WTC11 (cell line): ENCODE measurements at regions not wholly inside any gene's neighbourhood (a gene's known extent, or its start where the extent isn't known, plus 50 kb on each side); places are given as distances from the start of the nearest gene placed in this dataset.

Source experiments
- CREB1 ChIP-seq: sonication (generic); formaldehyde crosslinking; IDR thresholded peaks from 2 replicates; pipeline ENCODE4 v1.8.0; 2023; ENCODE audit warnings: mild to moderate bottlenecking, missing genetic modification reagents
- NFYB ChIP-seq: sonication (generic); formaldehyde crosslinking; conservative IDR thresholded peaks from 2 replicates; pipeline ENCODE4 v1.8.0; 2022; ENCODE audit warnings: low read depth, missing genetic modification reagents
- PRRX2 ChIP-seq: fragments of 250-450 bp; sonication (Bioruptor Pico); IDR thresholded peaks from 2 replicates; pipeline ENCODE4 v1.8.0; 2021; ENCODE audit warnings: mild to moderate bottlenecking
- ZNF263 ChIP-seq: sonication (generic); formaldehyde crosslinking; IDR thresholded peaks from 2 replicates; pipeline ENCODE4 v1.8.1; 2022; ENCODE audit warnings: low read depth, mild to moderate bottlenecking, moderate library complexity, missing genetic modification reagents
- TF ChIP-seq, protein P1 (sequence below): sonication (generic); formaldehyde crosslinking; conservative IDR thresholded peaks from 2 replicates; pipeline ENCODE4 v1.8.1; 2022; ENCODE audit warnings: mild to moderate bottlenecking, missing genetic modification reagents
- TF ChIP-seq, protein P2 (sequence below): fragments of 200-600 bp; IDR thresholded peaks from 2 replicates; pipeline ENCODE4 v1.8.0; 2022; ENCODE audit warnings: antibody characterized with exemption
- TF ChIP-seq, protein P3 (sequence below): sonication (generic); formaldehyde crosslinking; IDR thresholded peaks from 2 replicates; pipeline ENCODE4 v1.8.1; 2022; ENCODE audit warnings: missing genetic modification reagents, borderline replicate concordance

DNA sequence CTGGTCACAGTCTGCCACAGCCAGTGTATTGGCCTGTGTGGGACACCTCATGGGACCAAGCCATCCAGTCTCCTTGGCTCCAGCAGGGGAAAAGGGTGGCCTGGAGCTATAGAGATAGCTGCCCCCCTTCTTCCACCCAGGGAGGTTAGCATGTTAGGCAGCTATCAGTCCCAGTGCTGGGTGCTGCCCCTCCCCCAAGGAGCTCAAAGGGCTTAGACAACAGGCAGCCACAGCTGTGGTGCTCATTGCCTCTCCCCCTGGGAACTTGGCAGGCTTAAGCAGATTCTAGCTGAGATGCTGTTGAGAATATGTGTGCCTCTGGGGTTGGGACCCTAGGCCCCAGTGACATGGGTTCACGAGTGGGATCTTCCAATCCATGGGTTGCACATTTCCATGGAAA is 226.0 kb upstream of the PTGER4 start:
- TF ChIP-seq CREB1 (CRISPR knock-in tag) (no peak), PRRX2 (no peak), NFYB (CRISPR knock-in tag) (no peak), ZNF263 (CRISPR knock-in tag) (no peak)
- TF ChIP-seq, protein P1, sequence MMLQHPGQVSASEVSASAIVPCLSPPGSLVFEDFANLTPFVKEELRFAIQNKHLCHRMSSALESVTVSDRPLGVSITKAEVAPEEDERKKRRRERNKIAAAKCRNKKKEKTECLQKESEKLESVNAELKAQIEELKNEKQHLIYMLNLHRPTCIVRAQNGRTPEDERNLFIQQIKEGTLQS (CRISPR knock-in tag) = no peak
- TF ChIP-seq, protein P2, sequence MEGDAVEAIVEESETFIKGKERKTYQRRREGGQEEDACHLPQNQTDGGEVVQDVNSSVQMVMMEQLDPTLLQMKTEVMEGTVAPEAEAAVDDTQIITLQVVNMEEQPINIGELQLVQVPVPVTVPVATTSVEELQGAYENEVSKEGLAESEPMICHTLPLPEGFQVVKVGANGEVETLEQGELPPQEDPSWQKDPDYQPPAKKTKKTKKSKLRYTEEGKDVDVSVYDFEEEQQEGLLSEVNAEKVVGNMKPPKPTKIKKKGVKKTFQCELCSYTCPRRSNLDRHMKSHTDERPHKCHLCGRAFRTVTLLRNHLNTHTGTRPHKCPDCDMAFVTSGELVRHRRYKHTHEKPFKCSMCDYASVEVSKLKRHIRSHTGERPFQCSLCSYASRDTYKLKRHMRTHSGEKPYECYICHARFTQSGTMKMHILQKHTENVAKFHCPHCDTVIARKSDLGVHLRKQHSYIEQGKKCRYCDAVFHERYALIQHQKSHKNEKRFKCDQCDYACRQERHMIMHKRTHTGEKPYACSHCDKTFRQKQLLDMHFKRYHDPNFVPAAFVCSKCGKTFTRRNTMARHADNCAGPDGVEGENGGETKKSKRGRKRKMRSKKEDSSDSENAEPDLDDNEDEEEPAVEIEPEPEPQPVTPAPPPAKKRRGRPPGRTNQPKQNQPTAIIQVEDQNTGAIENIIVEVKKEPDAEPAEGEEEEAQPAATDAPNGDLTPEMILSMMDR = no peak
- TF ChIP-seq, protein P3, sequence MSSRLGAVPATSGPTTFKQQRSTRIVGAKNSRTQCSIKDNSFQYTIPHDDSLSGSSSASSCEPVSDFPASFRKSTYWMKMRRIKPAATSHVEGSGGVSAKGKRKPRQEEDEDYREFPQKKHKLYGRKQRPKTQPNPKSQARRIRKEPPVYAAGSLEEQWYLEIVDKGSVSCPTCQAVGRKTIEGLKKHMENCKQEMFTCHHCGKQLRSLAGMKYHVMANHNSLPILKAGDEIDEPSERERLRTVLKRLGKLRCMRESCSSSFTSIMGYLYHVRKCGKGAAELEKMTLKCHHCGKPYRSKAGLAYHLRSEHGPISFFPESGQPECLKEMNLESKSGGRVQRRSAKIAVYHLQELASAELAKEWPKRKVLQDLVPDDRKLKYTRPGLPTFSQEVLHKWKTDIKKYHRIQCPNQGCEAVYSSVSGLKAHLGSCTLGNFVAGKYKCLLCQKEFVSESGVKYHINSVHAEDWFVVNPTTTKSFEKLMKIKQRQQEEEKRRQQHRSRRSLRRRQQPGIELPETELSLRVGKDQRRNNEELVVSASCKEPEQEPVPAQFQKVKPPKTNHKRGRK (CRISPR knock-in tag) = no peak
